AG20443 (cell line): ENCODE measurements at regions not wholly inside any gene's neighbourhood (a gene's known extent, or its start where the extent isn't known, plus 50 kb on each side); places are given as distances from the start of the nearest gene placed in this dataset.
A peak's percentile ranks its signal among the peaks of the same experiment; 100 is the strongest.

Source experiments
- DNase-seq: peaks from one replicate; pipeline ENCODE4 v3.0.0; 2012; ENCODE audit warnings: low spot score, mixed read lengths

DNA sequence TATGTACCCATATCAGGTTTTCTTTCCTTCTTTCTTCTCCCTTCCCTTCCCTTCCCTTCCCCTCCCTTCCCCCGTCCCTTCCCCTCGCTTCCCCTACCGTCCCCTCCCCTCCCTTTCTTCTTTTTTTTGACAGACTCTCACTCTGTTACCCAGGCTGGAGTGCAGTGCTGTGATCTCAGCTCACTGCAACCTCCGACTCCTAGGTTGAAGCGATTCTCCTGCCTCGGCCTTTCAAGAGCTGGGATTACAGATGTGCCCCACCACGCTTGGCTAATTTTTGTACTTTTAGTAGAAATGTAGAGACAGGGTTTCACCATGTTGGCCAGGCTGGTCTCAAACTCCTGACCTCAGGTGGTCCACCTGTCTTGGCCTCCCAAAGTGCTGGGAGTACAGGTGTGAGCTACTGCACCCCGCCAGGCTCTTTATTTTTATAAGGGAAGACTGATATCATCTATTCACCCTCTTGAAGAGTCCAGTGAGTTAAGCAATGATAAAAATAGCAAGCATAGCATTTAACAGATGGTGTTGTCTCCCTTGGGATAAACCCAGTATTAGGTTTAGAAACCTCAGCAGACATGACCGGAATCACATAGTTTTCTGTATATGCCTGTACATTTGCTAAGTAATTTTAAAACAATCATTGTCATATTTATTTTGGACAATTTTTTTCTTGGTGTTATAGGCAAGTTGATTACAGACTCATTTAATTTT is 888.4 kb downstream of the TRIB2 start:
- no peak for DNase-seq

DNA sequence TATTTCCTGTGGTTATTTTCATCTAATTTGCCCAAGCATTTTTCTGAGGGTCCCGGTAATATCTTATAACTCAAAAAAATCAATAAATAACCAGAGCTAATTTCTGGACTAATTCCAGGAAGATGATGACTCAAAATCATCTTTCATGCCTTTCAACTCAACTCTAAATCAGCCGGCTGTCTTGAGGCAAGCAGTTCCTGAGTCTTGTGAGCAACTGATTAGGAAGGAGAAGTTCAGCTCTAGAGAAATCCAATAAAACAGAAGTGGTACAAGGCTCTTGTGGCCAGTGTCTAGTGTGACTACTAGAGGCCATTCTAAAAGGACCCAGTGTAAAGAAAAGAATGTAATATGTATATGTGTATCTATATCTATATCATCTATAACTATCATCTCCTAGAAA is 890.4 kb downstream of the TRIB2 start:
- no peak for DNase-seq

DNA sequence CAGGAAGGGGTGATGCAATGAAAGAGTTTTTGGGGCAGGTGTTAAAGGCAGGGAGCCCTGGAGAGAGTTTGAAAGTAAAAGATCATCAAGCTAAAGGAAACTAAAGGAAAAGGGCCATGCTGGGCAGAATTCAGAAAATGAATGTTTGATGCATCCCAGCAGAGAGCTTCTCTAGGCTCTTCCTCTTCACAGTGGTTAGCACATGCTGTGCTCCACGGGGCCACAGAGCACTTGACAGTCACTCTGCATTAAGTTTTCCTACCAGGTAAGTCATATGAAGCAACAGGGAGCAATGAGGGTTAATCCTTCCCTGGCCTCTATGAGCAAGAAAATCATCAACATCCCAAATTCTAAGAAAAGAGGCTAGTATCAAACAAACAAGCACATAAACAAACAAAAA is 895.2 kb downstream of the TRIB2 start:
- no peak for DNase-seq

DNA sequence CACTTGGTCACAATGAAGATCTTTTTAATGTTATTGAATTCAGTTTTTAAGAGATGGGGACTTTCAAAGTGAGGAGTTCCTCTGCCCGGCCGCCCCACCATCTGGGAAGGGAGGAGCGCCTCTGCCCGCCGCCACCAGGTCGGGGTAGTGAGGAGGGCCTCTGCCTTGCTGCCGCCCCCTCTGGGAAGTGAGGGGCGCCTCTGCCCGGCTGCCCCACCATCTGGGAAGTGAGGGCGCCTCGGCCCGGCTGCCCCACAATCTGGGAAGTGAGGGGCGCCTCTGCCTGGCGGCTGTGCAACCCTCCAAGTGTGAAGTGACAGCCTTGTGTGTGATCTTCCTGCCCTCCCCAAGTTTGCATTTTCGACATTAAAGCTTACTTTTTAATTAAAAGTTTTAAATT is 899.3 kb downstream of the TRIB2 start:
- no peak for DNase-seq

- no peak for DNase-seq
Measured at GRCh38 chr2:13616616-13617015, 899.9 kb downstream of the TRIB2 start.

GRCh38 chr2:13628122-13628521 is 911.4 kb downstream of the TRIB2 start:
- no peak for DNase-seq

DNA sequence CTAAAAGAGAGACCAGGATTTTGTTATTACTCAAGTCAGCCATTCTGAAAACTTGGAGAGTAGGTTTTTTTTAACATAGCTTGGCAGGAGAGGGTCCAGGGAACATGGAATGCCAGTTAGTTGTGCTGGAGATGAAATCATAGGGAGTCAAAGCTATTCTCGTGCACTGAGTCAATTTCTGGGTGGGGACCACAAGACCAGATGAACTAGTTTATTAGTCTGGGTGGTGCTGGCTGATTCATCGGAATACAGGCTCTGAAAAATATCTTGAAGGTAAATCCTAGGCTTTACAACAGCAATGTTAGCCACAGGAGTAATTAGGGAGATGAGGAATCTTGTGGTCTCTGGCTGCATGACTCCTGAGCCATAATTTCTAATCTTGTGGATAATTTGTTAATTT is 921.4 kb downstream of the TRIB2 start:
- peak; percentile 31 for DNase-seq

GRCh38 chr2:13649918-13650317 is 933.2 kb downstream of the TRIB2 start:
- no peak for DNase-seq

DNA sequence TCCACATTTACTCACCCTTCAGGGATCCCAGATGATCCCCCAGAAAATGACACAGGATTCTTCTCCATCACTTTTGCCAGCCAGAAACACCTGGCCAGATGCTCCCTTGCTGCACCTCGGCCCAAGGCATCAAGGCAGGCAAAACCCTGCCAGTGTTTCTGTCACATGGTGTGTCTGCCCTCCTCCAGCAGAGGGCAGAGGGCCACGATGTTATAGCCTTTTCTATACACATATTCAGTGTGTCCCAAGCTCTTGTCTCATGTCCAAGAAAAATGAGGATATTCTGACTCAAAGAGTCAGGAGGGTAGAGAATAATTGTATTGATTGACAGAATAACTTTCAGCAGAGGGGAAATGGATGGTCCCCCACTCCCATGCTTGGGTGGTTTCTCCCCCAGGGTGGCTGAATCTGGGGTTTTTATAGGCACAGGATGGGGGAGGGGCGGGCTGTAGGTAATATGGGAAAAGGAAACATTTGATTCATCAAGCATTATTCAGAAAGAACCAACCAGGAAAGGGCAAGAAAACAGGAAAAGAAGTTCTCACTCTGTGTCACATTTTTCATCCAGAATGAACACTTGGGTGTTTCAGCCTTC is 933.9 kb downstream of the TRIB2 start:
- DNase-seq, result no peak

- no peak for DNase-seq
Measured at GRCh38 chr2:13651684-13652131, 935.0 kb downstream of the TRIB2 start.

GRCh38 chr2:13652531-13653313 is 936.0 kb downstream of the TRIB2 start:
- peak; percentile 51 for DNase-seq

DNA sequence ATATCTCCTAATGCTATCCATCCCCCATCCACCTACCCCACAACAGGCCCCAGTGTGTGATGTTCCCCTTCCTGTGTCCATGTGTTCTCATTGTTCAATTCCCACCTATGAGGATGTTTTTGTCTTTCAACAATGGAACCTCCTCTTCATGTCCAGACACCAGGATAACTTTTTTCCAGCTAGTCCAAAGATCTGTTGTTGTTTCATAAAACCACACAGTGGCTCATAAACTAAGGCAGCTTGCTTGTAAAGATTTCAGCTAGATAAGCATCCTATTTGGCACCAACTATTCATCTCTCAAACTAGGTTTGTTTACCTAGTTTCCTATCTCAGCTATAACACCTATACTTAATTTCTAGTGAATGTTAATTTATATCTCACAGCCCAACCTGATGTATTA is 937.7 kb downstream of the TRIB2 start:
- DNase-seq, result no peak

- DNase-seq, result no peak
Measured at GRCh38 chr2:13660231-13660630, 943.5 kb downstream of the TRIB2 start.

- DNase-seq, result no peak
Measured at GRCh38 chr2:13662055-13662454, 945.3 kb downstream of the TRIB2 start.

- no peak for DNase-seq
Measured at GRCh38 chr2:13666582-13667414, 950.1 kb downstream of the TRIB2 start.

DNA sequence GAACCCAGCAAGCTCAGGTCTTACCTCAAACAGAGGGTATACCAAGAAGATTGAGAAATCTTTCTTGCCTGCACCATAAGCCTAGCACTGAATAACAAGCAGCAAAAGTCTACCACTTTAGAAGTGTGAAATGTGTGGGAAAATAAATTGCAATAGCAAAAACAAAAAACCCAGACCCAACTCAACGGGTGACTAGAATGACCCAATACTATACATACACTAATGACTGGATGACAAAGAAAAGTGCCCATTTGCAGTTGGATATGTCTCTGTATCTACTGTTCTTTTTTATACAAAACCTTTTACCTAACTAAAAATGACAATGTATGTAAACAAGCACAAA is 950.6 kb downstream of the TRIB2 start:
- no peak for DNase-seq

- no peak for DNase-seq
Measured at GRCh38 chr2:13669607-13670006, 952.9 kb downstream of the TRIB2 start.

- DNase-seq, result peak; percentile 9
Measured at GRCh38 chr2:13673821-13674220, 957.1 kb downstream of the TRIB2 start.

- peak; percentile 45 for DNase-seq
Measured at GRCh38 chr2:13676269-13676668, 956.2 kb upstream of the LRATD1 start.

DNA sequence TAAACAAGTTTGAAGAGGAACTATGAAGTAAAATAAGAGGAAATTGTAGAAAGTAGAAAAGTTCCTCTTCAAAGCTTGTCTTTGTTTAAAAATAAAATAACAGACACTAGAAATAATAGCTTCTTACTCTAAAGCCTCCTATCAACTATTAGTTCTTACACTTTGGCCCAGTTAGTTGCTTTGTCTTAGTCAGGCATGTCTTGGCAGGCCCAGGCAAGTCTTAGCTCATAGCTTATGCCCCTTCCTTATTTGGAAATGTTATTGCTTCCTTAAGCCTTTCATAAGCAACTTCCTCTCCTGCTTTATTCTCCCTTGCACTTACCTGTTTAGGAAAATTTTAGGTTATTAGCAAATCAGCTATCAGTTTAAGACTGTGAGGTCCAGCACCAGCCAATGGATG is 950.6 kb upstream of the LRATD1 start:
- no peak for DNase-seq

- no peak for DNase-seq
Measured at GRCh38 chr2:13682540-13683272, 949.8 kb upstream of the LRATD1 start.

GRCh38 chr2:13686262-13686661 is 946.3 kb upstream of the LRATD1 start:
- DNase-seq, result no peak
